HEK293T (cell line): ENCODE measurements at regions not wholly inside any gene's neighbourhood (a gene's known extent, or its start where the extent isn't known, plus 50 kb on each side); places are given as distances from the start of the nearest gene placed in this dataset.

Experiments used
- CTBP1 ChIP-seq: fragments of 450-650 bp; IDR thresholded peaks from 2 replicates; pipeline ENCODE4 v1.6.1; 2016; ENCODE audit warnings: borderline replicate concordance
- FOXM1 ChIP-seq: fragments of 450-650 bp; IDR thresholded peaks from 2 replicates; pipeline ENCODE4 v1.6.1; 2017; ENCODE audit warnings: mild to moderate bottlenecking, borderline replicate concordance
- LEF1 ChIP-seq: fragments of 450-650 bp; IDR thresholded peaks from 2 replicates; pipeline ENCODE4 v1.6.1; 2017; ENCODE audit warnings: mild to moderate bottlenecking, borderline replicate concordance

DNA sequence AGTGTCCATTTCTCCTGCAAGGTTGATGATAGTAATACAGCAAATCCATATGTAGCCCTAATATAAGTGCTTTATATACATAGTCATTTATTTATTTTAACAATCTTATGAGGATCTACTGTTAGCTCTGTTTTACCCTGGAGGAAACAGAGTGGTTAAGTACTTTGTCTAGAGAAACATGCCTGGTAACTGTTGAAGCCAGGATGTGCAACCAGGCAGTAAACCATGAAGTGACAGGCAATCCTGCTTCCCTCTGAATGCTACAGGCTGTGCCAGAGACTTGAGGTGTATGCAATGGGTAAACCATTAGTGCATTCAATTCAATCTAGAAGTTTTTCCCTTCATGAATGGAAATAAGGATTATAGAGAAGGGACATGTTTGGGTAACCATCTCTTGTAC is 911.0 kb downstream of the PCDH17 start:
- TF ChIP-seq LEF1 (no peak), CTBP1 (no peak), FOXM1 (no peak)
